ENCODE measurements at regions not wholly inside any gene's neighbourhood (a gene's known extent, or its start where the extent isn't known, plus 50 kb on each side); places are given as distances from the start of the nearest gene placed in this dataset.
"Not testable (repeated sequence)": the region's sequence is repeated elsewhere in the genome, so short reads cannot be mapped to it uniquely, and the experiment has no call there.

- Histone ChIP-seq H3K4me3 (no peak overlapping the region), H3K4me1 (ENCODE audit: insufficient read depth) (no peaks in the 10 kb centered on the region), H3K9me3 (ENCODE audit: low read depth) (no peaks in the 10 kb centered on the region), H3K79me2 (ENCODE audit: insufficient read depth) (no peaks in the 10 kb centered on the region), H3F3A (ENCODE audit: insufficient read depth) (no peaks in the 10 kb centered on the region), H3K4me2 (ENCODE audit: unreplicated experiment) (no peak overlapping the region), H3K36me3 (ENCODE audit: low read depth) (no peaks in the 10 kb centered on the region), H4K20me1 (ENCODE audit: insufficient read depth) (no peaks in the 10 kb centered on the region), H3K27me3 (replicated peaks; ENCODE audit: insufficient read depth) (no peaks in the 10 kb centered on the region), H3K9ac (no peak overlapping the region), H3K9me2 (ENCODE audit: insufficient read depth) (no peaks in the 10 kb centered on the region), H3K27ac (no peak overlapping the region), H2AFZ (no peak overlapping the region)
- in situ Hi-C loops (cut with MboI): no loop called here
- WGBS, 2 experiments (ENCODE audit: low coverage in 1 of 2, low lambda C conversion rate in 2 of 2, missing lambda C conversion rate in 2 of 2): 2 to 3% methylated on average over 4 of the region's 4 CpGs
- peak; percentile 8 for DNase-seq
- TF ChIP-seq EZH2phosphoT487 (IDR thresholded peaks at IDR 0.05; ENCODE audit: insufficient read depth, low read depth) (no peak), EZH2 (IDR thresholded peaks at IDR 0.05; ENCODE audit: insufficient read depth, poor library complexity, severe bottlenecking) (no peak)
Observed at GRCh38 chr14:21825149-21825743, 151.6 kb upstream of the OR4E1 start.

GRCh38 chr14:21822109-21822508, 148.5 kb upstream of the OR4E1 start:
- Histone ChIP-seq H3K36me3 (ENCODE audit: low read depth) (no peaks in the 10 kb centered on the region), H3K4me2 (ENCODE audit: unreplicated experiment) (no peak overlapping the region), H3K27me3 (replicated peaks; ENCODE audit: insufficient read depth) (no peaks in the 10 kb centered on the region), H3F3A (ENCODE audit: insufficient read depth) (no peaks in the 10 kb centered on the region), H3K9me3 (ENCODE audit: low read depth) (no peaks in the 10 kb centered on the region), H3K9me2 (ENCODE audit: insufficient read depth) (no peaks in the 10 kb centered on the region), H3K9ac (no peak overlapping the region), H2AFZ (no peak overlapping the region), H3K79me2 (ENCODE audit: insufficient read depth) (no peaks in the 10 kb centered on the region), H4K20me1 (ENCODE audit: insufficient read depth) (no peaks in the 10 kb centered on the region), H3K27ac (no peak overlapping the region), H3K4me3 (no peak overlapping the region), H3K4me1 (ENCODE audit: insufficient read depth) (no peaks in the 10 kb centered on the region)
- no peak for DNase-seq
- TF ChIP-seq EZH2 (IDR thresholded peaks at IDR 0.05; ENCODE audit: insufficient read depth, poor library complexity, severe bottlenecking): no peak
- TF ChIP-seq EZH2phosphoT487 (IDR thresholded peaks at IDR 0.05; ENCODE audit: insufficient read depth, low read depth): no peak
- in situ Hi-C loops (cut with MboI): no loop called here

- WGBS, 2 experiments (ENCODE audit: low coverage in 1 of 2, low lambda C conversion rate in 2 of 2, missing lambda C conversion rate in 2 of 2): 0% methylated on average over 1 of the region's 1 CpG
- H3K9ac ChIP-seq: no peak overlapping the region
Observed at GRCh38 chr14:21820631-21821030, 147.0 kb upstream of the OR4E1 start.

GRCh38 chr14:21819891-21820290, 146.3 kb upstream of the OR4E1 start:
- H3K27ac ChIP-seq; H3K79me2 ChIP-seq (ENCODE audit: insufficient read depth); H3K9ac ChIP-seq; H3F3A ChIP-seq (ENCODE audit: insufficient read depth); H3K4me3 ChIP-seq; DNase-seq; H3K4me1 ChIP-seq (ENCODE audit: insufficient read depth); in situ Hi-C loops (cut with MboI); H4K20me1 ChIP-seq (ENCODE audit: insufficient read depth); H3K9me3 ChIP-seq (ENCODE audit: low read depth); H3K27me3 ChIP-seq (replicated peaks; ENCODE audit: insufficient read depth); H3K36me3 ChIP-seq (ENCODE audit: low read depth); H3K4me2 ChIP-seq (ENCODE audit: unreplicated experiment); H2AFZ ChIP-seq; H3K9me2 ChIP-seq (ENCODE audit: insufficient read depth): not testable (repeated sequence)
- WGBS, 2 experiments (ENCODE audit: low coverage in 1 of 2, low lambda C conversion rate in 2 of 2, missing lambda C conversion rate in 2 of 2): 0 to 18% methylated on average over 1 of the region's 1 CpG

More at GRCh38 chr14:21820631-21821030, 147.0 kb upstream of the OR4E1 start:
- no peaks in the 10 kb centered on the region for H3F3A ChIP-seq (ENCODE audit: insufficient read depth)
- no peaks in the 10 kb centered on the region for H3K79me2 ChIP-seq (ENCODE audit: insufficient read depth)
- no peaks in the 10 kb centered on the region for H3K9me2 ChIP-seq (ENCODE audit: insufficient read depth)
- no peak overlapping the region for H3K27ac ChIP-seq
- no peaks in the 10 kb centered on the region for H3K9me3 ChIP-seq (ENCODE audit: low read depth)
- H2AFZ ChIP-seq: no peak overlapping the region
- H3K36me3 ChIP-seq (ENCODE audit: low read depth): no peaks in the 10 kb centered on the region
- DNase-seq: no peak
- H3K4me1 ChIP-seq (ENCODE audit: insufficient read depth): no peaks in the 10 kb centered on the region
- H3K4me2 ChIP-seq (ENCODE audit: unreplicated experiment): no peak overlapping the region
- H3K27me3 ChIP-seq (replicated peaks; ENCODE audit: insufficient read depth): no peaks in the 10 kb centered on the region
- H3K4me3 ChIP-seq: no peak overlapping the region
- no peaks in the 10 kb centered on the region for H4K20me1 ChIP-seq (ENCODE audit: insufficient read depth)
- in situ Hi-C loops (cut with MboI): no loop called here
- no peak for TF ChIP-seq EZH2phosphoT487 (IDR thresholded peaks at IDR 0.05; ENCODE audit: insufficient read depth, low read depth)
- no peak for TF ChIP-seq EZH2 (IDR thresholded peaks at IDR 0.05; ENCODE audit: insufficient read depth, poor library complexity, severe bottlenecking)

GRCh38 chr14:21817010-21817409, 143.4 kb upstream of the OR4E1 start:
- H3K27me3 ChIP-seq (replicated peaks; ENCODE audit: insufficient read depth); H3K36me3 ChIP-seq (ENCODE audit: low read depth); H3K4me1 ChIP-seq (ENCODE audit: insufficient read depth); H2AFZ ChIP-seq; H3K79me2 ChIP-seq (ENCODE audit: insufficient read depth); H3K4me3 ChIP-seq; DNase-seq; H3K9ac ChIP-seq; H3K27ac ChIP-seq; H4K20me1 ChIP-seq (ENCODE audit: insufficient read depth); H3K4me2 ChIP-seq (ENCODE audit: unreplicated experiment); H3K9me3 ChIP-seq (ENCODE audit: low read depth); in situ Hi-C loops (cut with MboI); H3K9me2 ChIP-seq (ENCODE audit: insufficient read depth); H3F3A ChIP-seq (ENCODE audit: insufficient read depth): not testable (repeated sequence)
- 27 to 28% methylated on average over 3 of the region's 3 CpGs for WGBS, 2 experiments (ENCODE audit: low coverage in 1 of 2, low lambda C conversion rate in 2 of 2, missing lambda C conversion rate in 2 of 2)

All from GM23248 (cell line).